CD4-positive, alpha-beta T cell treated with Interleukin-15 for 4 hours (primary cell): ENCODE measurements at regions not wholly inside any gene's neighbourhood (a gene's known extent, or its start where the extent isn't known, plus 50 kb on each side); places are given as distances from the start of the nearest gene placed in this dataset.

Experiments
- DNase-seq: peaks from one replicate; pipeline ENCODE4 v3.0.0-alpha.2; 2020; ENCODE audit warnings: low spot score

DNA sequence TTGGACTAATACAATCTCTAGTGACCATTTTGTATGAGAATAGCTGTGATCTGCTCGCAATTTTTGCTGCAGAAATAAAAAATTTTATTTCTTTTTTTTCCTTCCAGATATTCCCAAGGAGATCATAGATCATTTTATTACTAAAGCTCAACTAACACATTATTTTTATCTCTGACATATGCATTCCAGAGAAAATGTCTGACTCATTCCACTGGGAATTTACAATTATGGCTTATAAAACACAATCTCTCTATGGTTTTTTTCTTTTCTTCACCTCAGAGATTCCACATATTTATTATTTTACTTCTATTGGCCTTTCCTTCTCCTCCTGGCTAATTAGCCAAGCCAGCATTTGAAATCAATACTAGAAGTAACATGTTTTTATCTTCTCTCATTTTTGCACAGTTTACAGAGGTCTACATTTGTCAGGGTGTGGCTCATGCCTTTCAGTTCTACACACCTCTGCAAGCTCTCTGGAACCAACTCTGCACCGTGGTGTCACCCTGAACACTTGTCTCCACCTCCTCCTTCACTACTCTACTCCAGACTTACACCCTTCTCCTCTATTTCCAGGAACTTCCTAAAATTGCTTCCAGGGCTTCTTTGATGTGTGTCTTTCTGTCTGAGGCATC lies 59.8 kb upstream of the GPM6A start:
- DNase-seq: no peak

DNA sequence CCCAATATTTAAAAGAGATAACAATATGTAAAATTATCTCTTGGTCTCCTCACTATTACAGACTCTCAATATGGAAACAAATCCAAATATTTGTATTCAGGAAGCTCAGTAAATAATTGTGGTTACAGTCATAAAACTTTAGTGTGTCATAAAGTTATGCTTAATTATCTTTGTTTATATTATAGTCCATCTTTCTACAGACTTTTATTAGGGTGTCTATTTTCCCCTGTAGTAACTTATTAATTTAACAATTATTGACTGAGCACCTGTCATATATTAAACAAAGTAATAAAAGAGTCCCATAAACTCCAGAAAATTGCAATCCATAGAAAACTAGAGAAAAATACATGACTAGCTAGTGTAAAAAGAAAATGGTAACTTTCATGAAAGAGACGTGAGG lies 61.6 kb upstream of the GPM6A start:
- no peak for DNase-seq

DNA sequence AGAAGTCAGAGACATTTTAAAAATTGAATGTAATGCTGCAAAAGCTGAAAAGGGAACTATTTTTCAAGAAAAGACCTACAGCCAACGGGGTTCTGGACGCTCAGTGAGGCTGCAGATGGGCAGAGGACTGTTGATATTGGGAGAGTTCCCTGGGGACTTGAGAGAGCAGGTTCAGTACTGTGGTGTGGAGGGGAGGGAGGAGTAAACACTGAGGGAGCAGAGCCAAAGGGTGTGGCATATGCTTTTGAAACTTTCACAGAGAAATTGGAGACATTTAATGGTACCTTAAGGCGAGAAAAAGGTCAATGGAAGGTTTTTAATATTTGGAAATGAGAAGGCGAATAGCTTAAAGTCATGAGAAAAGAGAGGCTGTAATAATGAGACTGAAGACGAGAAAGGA lies 62.2 kb upstream of the GPM6A start:
- DNase-seq: no peak

DNA sequence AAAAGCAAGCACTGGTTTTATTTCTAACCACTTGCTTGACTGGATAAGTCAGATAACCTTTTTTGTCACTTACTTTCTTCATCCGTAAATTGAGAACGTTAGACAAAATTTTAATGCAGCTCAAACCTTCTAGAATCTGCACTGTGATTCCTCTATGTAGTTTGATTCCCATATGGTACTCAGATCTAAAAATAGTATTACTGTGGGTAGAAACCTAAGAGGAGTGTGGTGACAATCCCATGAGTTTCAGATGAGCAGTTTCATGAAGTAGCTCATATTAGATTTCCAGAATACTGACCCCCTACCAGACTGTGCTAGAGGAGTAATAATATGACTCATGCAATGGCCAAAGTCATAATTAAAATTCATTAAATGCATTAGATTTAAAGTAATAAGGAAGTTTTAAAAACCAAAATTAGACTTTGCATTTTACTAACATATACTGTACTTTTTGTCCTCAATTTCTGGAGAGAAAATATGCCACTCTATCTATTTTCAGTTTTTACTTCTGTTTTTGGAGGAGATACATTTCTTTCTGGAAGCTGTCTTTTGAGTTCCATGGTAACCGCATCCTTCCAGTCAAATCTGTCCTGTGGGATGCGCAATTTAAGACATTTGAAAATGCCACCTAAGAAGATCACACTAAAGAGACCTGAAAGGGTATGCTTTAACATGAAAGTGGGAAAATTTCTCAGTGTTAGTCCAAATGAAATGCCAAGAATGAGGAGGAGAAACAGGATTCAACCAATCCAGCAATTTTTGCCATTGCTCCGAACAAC lies 64.1 kb upstream of the GPM6A start:
- DNase-seq: no peak

DNA sequence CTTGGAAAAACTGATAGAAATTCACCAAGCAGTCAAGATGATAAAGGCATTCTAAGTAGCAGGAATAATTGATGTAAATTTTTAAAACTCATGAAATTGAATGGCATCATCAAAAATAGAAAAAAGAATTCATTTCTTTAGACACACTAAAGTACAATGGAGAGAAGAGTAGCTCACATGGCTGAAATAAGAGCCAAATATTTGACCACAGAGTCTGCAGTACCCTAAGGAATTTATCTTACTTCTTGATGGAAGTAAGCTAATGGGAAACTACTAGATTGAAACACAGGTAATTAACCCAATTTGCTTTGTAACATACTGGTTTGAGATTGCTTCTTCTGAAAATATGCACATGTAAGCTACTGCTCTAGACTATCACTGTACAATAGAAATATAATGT lies 70.8 kb upstream of the GPM6A start:
- DNase-seq: no peak

DNA sequence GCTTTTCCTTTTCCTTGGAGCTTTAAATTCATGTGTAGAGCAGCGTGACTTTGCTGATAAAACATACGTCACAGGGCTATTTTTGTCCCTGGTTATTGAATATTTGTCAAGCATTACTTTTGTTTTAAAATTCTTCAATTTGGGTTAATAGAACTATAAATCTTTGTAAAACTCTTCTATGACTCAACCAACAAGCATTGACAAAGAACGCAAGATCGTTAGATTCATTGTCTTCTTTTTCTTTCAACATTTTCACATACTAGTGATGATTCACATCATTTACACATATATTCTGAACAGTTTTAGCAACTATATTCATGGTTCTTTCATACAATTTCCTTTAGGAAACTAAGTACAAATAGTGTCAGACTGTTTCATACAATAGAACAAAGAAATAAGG lies 72.0 kb upstream of the GPM6A start:
- no peak for DNase-seq

DNA sequence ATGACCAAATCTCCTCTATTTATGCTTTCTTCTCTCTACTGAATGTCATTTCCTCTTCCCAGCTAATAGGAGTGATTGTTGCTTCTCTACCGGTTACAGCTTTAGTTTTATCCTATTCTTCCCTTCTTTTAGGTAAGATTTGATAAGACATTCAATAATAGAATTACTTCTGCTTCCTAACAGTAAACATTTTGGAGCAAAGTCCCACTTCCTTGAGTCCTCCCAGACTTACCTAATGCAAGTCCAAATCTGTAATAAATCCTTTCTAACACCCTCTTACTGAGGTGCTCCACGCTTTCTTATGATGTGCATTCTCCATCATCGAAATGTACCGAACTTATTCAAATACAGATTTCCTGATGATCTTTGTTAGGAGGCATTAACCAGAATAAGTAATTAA lies 79.2 kb upstream of the GPM6A start:
- no peak for DNase-seq

DNA sequence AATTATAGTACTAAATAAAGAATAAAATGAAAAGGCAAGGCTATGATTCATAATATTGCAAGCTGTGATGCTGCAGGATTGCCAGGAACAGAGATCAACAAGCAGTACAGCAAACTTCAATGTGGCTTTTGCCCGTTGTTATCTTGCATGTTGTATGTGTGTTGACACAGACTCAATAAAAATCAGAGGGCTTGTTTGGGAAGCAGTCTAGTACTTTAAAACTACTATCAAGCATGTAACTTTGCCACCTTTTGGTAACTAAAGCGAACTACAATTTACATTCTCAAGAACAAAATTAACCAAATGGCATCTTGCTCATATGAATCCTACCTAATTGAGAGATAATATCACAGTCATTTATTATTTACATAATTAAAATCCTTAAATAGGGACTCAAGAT lies 79.8 kb upstream of the GPM6A start:
- DNase-seq: no peak

DNA sequence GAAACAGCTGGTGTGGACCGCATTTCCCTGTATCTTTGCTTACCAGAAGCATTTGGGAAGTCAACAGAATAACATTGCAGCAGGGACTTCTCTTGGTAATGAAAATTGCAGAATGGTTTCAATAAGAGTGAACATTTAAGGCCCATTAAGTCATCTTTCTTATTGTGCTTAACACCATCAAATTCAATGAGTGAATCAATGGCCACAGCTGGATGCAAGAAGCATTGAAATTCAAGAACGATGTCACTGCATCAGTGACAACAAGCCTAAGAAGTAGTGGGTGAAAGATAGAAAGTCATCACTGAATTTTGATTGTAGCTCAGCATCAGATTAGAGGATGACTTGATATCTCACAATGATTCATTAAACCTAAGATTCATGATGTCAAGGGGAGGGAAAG lies 93.9 kb upstream of the GPM6A start:
- no peak for DNase-seq

DNA sequence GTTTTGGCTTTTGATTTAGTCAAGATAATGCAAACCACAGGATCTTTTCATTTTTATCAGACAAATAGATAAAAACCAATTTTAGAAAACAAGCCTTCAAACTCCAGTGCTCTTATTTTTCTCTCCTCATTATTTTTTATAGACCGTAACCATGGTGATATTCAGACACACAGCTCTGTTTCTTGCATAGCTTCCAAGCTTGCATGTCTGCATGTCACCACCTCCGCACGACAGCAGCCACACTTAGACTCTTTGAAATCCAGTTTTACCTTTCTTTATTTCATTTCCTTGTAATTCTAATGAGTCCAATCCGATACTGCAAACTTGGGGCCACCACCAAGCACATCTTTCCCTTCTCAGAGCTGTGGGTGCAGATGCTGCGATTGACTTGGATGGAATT lies 94.3 kb upstream of the GPM6A start:
- DNase-seq: no peak

DNA sequence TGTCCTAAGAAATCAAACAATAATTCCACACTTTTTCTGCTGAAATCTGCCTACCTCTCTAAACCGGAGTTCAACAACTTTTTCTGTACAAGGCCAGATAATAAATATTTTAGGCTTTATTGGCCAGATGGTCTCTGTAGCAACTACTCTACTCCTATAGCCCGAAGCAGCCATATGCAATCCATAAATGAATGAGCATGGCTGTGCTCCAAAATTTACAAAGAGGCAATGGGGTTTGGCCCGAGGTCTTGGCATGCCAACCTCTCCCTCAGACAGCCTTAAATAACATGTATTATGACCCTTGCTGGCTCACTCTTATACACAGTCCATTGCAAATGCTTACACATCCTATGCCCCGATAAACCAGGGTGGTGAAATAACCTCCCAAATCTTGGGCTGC lies 98.6 kb upstream of the GPM6A start:
- DNase-seq: no peak

DNA sequence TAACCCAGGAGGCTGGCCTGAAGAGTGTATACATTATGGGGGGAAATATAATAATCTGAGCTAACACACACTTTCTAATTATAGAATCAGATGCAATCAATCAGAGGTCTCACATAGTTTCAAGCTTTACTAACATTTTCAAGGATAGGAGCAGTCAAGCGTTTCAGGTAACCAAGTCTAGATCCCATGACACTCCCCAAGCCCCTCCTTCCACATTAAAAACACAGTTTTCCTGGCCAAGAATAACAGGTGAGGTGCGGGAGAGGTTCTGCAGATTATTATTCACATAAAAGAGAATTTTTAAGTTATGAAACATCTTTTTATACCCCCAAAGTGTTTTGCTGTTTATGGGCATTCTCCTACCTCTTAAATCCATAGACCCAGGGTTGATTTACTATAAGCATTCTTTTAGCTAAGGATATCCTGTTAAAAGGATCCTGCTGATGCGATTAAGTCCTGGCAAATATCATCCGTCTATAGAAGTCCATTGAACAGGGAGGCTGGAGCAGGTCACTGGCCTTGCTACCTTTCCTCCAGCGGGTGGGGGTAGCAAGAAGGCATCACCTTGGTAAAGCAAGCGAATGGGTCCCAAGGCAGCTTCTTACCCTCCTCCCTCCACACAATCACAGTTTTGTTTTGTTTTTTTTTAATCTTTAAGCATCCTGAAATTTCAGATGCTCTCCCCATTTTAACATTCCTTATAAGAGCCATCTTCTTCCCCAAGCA lies 104.7 kb upstream of the GPM6A start:
- no peak for DNase-seq

DNA sequence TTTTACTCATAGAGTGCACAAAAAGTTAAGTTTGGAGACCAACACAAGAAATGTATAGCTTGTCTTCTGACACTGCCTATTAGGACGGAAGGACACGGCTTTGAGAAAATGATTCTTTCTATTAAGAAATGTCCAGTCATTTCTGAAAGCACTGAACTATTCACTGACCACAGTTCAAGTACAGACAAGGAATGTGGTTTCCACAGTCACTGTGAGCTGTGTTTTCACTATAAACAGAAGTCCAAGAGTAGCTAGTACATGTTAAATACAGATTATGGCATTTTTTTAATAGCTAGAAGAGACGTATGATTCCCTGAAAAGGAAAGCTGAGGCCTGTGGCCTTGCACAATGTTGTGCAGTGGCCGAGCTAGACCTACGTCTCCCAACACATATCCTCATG lies 115.1 kb upstream of the GPM6A start:
- DNase-seq: no peak

DNA sequence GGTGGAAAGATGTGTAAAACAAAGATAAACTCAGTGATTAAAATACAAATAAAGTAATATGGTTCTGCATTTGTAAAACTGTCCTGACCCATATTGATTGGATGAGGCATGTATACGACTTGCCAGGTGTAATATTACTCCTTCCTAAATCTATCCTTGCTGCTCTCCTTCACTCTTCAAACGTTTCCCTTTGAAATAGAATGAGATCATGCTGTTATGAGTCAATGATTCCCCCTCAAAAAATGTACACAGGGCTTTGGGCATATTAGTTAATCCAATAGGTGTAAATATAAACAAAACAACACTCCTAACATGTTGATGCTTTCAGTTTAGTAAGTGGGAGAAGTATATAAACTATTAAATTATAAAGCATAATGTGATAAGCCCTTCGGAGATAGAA lies 117.4 kb upstream of the GPM6A start:
- DNase-seq: no peak

DNA sequence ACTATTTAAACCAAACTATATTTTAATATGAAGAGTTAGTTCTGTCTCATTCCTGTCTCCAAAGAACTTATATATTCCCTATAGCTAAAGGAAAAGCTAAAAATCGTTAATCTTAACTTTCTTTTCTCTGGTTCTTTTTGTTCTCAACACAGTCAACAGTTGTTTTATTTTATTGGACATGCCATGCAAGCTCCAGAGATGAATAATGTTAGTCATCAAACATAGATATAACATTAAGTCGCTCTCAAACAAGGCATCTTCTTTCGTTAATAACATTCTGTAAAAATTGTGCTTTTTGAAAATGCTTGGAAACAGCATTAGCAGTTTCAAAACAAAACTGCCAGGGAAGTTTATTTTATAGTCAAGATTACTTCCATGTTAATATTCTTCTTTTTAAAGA lies 117.9 kb upstream of the GPM6A start:
- no peak for DNase-seq

DNA sequence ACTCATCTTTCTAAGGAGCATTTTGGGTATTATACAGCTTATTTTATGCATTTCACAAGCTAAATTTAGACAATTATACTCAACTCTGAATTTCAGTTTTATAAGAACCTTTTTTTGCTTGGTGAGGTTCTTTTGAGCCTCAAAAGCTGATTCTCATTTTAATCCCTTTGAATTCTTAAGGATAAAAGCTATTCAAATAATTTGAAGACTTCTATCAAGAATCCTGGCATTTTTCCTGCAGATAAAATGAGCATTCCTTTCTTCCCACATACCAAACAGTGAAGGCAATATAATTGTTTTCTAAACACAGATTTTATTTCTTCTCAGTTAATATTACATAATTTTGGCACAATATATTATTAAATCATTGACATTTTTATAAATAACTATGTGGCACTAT lies 118.4 kb upstream of the GPM6A start:
- no peak for DNase-seq

DNA sequence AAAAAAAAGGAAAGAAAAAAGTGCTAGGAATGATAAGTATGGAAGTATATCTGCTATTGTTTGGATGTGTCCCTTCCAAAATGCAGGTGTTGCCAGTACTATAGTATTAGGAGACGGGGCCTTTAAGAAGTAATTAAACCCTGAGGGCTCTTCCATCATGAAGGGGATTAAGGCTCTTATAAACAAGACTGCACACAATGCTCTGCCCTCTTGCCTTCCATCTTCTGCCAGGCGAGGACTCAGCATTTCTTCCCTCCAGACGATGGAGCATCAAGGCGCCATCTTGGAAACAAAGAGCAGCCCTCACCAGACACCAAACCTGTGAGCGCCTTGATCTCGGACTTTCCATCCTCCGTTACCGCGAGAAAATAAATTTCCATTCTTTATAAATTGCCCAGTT lies 120.1 kb upstream of the GPM6A start:
- no peak for DNase-seq

DNA sequence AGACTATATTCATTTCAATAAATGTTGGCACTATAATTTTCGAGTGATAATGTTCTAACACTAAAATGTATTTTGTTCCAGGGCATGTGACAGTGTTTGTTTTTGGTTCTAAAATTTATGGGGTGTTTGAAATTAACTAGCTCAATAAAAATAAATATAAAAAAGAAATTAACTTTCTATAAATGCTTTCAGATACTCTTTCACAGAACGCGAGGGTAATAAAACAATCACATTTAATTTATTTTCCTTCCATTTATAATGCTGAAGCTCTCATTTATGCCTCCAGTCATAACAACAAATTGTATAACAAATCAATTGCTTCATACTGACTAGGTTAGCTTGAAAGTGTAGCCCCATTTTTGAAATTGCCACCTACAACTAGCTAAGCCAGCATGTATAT lies 122.4 kb upstream of the GPM6A start:
- no peak for DNase-seq

DNA sequence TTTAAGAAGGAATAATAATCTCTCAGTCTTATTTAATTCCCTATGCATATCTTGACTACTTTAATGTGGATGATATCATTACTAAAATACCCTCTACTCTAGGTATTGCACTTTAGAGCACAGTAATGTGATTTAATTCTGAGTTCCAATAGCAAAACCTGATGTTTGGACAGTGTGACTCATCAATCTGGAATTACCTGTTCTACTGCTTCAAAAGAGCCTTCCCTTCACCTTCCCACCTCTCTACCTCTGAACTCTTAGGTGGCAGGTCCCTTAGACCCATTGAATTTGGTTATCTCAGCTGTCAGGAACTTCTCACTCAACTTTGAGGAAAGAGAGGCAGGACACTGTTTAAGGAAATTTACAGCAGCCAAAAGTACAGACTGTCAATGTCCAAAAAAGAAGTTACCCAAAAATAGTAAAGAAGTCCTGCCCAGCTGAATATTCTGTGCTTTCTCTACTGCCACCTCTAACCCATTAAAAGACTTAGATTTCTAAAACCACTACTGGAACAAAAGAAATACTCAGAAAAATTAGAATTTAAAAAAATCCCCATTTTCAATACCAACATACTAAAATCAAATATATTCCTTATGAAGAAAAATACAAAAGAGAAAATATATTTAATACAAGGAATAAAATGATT lies 123.1 kb upstream of the GPM6A start:
- no peak for DNase-seq

DNA sequence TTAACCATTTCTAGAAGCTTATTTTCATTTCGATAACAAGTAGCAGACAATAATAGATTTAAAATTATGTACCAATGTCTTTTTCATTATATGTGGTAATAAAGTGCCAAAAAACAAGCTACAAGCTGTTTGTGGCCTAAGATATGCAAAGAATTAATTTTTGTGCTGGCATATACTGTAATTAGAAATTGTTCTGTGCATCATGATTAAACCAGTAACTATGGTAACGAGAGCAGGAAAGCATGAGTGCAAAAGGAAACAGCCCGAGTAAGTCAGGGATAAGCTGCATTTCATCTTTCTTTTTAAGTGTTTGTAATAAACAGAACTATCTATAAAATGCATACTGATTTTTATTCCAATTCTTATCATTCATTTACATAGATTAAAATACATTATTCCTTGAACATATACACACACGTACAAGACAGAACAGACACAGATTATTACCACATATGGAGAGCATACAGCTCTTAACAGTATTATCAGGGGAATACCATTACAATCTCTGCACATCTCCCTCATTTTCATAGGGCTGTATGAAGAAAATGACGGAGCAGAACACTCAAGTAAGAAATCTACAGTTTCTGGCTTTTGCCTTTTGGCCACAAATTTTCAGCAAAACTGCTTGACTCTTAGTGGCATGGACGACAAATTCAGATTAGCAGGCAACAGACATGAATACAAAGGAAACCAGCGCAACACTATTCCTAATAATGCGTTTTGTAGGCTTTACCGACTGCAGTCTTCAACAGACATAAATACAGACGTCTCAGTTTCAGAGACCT lies 121.3 kb upstream of the WDR17 start:
- no peak for DNase-seq

DNA sequence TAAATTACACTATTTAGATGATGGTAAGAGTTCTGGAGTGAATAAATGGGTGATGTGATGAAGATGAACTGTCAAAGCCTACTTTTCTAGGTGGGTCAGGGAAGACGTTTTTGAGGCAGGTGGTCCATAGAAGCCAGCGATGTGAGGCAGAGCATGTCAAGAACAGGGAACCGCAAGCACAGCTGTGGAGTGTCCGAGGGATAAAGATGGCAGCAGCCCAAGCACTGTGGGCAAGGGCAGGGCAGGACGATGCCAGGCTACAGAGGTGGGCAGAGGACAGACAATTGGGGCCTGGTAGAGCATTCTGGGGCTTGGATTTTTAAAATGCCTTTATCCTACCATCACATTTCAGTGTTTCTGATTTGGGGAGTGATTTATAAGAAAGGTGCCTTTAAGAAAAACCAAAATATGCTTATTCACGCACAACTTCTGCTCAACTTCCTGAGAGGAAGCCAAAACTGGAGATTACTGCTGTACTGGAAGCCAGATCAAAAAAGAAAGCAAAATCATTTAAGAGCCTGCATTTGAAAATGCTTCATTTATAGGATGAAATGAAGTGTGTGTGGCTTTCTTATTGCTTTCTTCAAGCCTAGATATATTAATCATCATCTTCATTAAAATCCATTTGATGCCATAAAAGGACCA lies 119.0 kb upstream of the WDR17 start:
- DNase-seq: no peak
